KOPT-K1 (cell line): ENCODE measurements at regions not wholly inside any gene's neighbourhood (a gene's known extent, or its start where the extent isn't known, plus 50 kb on each side); places are given as distances from the start of the nearest gene placed in this dataset.

ENCODE experiments used
- H3K27ac ChIP-seq: fragments of 200-600 bp; sonication (generic); 2 replicates; pipeline ENCODE4 v1.5.1; 2016; ENCODE audit warnings: antibody characterized with exemption, mild to moderate bottlenecking, low read depth, low read length; ENCODE audit not compliant: poor library complexity, severe bottlenecking
- H3K36me3 ChIP-seq: fragments of 200-600 bp; sonication (generic); 2 replicates; pipeline ENCODE4 v1.5.1; 2017; ENCODE audit warnings: antibody characterized with exemption, mild to moderate bottlenecking, low read length, moderate library complexity; ENCODE audit not compliant: insufficient read depth
- H3K9me3 ChIP-seq: fragments of 200-600 bp; sonication (generic); 2 replicates; pipeline ENCODE4 v1.5.1; 2017; ENCODE audit warnings: antibody characterized with exemption, low read length, mild to moderate bottlenecking; ENCODE audit not compliant: insufficient read depth, poor library complexity, severe bottlenecking

GRCh38 chr6:95186710-95187109 is 390.6 kb upstream of the MANEA start:
- Histone ChIP-seq H3K9me3 (no peaks in the 10 kb centered on the region), H3K36me3 (no peaks in the 10 kb centered on the region), H3K27ac (no peak overlapping the region)

GRCh38 chr6:95197590-95197989 is 379.7 kb upstream of the MANEA start:
- H3K9me3 ChIP-seq, result no peaks in the 10 kb centered on the region
- no peaks in the 10 kb centered on the region for H3K36me3 ChIP-seq
- no peak overlapping the region for H3K27ac ChIP-seq

GRCh38 chr6:95203153-95203754 is 374.1 kb upstream of the MANEA start:
- no peak overlapping the region for H3K27ac ChIP-seq
- H3K36me3 ChIP-seq, result no peaks in the 10 kb centered on the region
- H3K9me3 ChIP-seq, result no peaks in the 10 kb centered on the region

GRCh38 chr6:95204178-95204577 is 373.2 kb upstream of the MANEA start:
- Histone ChIP-seq H3K9me3 (no peaks in the 10 kb centered on the region), H3K36me3 (no peaks in the 10 kb centered on the region), H3K27ac (no peak overlapping the region)

GRCh38 chr6:95208621-95209020 is 368.7 kb upstream of the MANEA start:
- H3K27ac ChIP-seq, result no peak overlapping the region
- no peaks in the 10 kb centered on the region for H3K36me3 ChIP-seq
- no peaks in the 10 kb centered on the region for H3K9me3 ChIP-seq

- H3K9me3 ChIP-seq, result no peaks in the 10 kb centered on the region
- H3K27ac ChIP-seq, result no peak overlapping the region
- H3K36me3 ChIP-seq, result no peaks in the 10 kb centered on the region
These were observed 368.3 kb upstream of the MANEA start for GRCh38 chr6:95209074-95209473.

- H3K36me3 ChIP-seq, result no peaks in the 10 kb centered on the region
These were observed 360.8 kb upstream of the MANEA start for GRCh38 chr6:95216555-95216954.

GRCh38 chr6:95227351-95227750 is 350.0 kb upstream of the MANEA start:
- Histone ChIP-seq H3K36me3 (no peaks in the 10 kb centered on the region), H3K9me3 (no peaks in the 10 kb centered on the region), H3K27ac (no peak overlapping the region)

More at GRCh38 chr6:95216555-95216954, 360.8 kb upstream of the MANEA start:
- H3K9me3 ChIP-seq, result no peaks in the 10 kb centered on the region
- H3K27ac ChIP-seq, result no peak overlapping the region

- H3K27ac ChIP-seq, result no peak overlapping the region
- H3K9me3 ChIP-seq, result no peaks in the 10 kb centered on the region
- H3K36me3 ChIP-seq, result no peaks in the 10 kb centered on the region
These were observed 348.7 kb upstream of the MANEA start for GRCh38 chr6:95228636-95229035.

GRCh38 chr6:95230071-95230740 is 347.1 kb upstream of the MANEA start:
- H3K9me3 ChIP-seq, result no peaks in the 10 kb centered on the region
- no peaks in the 10 kb centered on the region for H3K36me3 ChIP-seq
- H3K27ac ChIP-seq, result no peak overlapping the region

GRCh38 chr6:95231416-95231815 is 345.9 kb upstream of the MANEA start:
- Histone ChIP-seq H3K27ac (no peak overlapping the region), H3K36me3 (no peaks in the 10 kb centered on the region), H3K9me3 (no peaks in the 10 kb centered on the region)

GRCh38 chr6:95232446-95232845 is 344.9 kb upstream of the MANEA start:
- no peaks in the 10 kb centered on the region for H3K36me3 ChIP-seq
- H3K27ac ChIP-seq, result no peak overlapping the region
- no peaks in the 10 kb centered on the region for H3K9me3 ChIP-seq

- Histone ChIP-seq H3K9me3 (no peaks in the 10 kb centered on the region), H3K36me3 (no peaks in the 10 kb centered on the region), H3K27ac (no peak overlapping the region)
These were observed 343.5 kb upstream of the MANEA start for GRCh38 chr6:95233879-95234278.

GRCh38 chr6:95240514-95240913 is 336.8 kb upstream of the MANEA start:
- H3K27ac ChIP-seq, result no peak overlapping the region
- H3K9me3 ChIP-seq, result no peaks in the 10 kb centered on the region
- H3K36me3 ChIP-seq, result no peaks in the 10 kb centered on the region

- H3K36me3 ChIP-seq, result no peaks in the 10 kb centered on the region
- H3K9me3 ChIP-seq, result no peaks in the 10 kb centered on the region
- H3K27ac ChIP-seq, result no peak overlapping the region
These were observed 334.8 kb upstream of the MANEA start for GRCh38 chr6:95242560-95242959.

- Histone ChIP-seq H3K9me3 (no peaks in the 10 kb centered on the region), H3K36me3 (no peaks in the 10 kb centered on the region), H3K27ac (no peak overlapping the region)
These were observed 334.3 kb upstream of the MANEA start for GRCh38 chr6:95243053-95243452.
